HEK293 (cell line): ENCODE measurements at regions not wholly inside any gene's neighbourhood (a gene's known extent, or its start where the extent isn't known, plus 50 kb on each side); places are given as distances from the start of the nearest gene placed in this dataset.
A peak's percentile ranks its signal among the peaks of the same experiment; 100 is the strongest.

Experiments
- GFI1B ChIP-seq: fragments of 450-650 bp; formaldehyde crosslinking; IDR thresholded peaks from 2 replicates; pipeline ENCODE4 v1.5.1; 2016; ENCODE audit warnings: missing biosample characterization, missing genetic modification characterization
- HOXA7 ChIP-seq: sonication (generic); formaldehyde crosslinking; IDR thresholded peaks from 2 replicates; pipeline ENCODE4 v1.8.1; 2022; ENCODE audit warnings: missing genetic modification reagents, borderline replicate concordance
- KLF1 ChIP-seq: fragments of 450-650 bp; formaldehyde crosslinking; IDR thresholded peaks from 2 replicates; pipeline ENCODE4 v1.5.1; 2016; ENCODE audit warnings: missing biosample characterization, missing genetic modification characterization
- KLF7 ChIP-seq: fragments of 450-650 bp; formaldehyde crosslinking; IDR thresholded peaks from 2 replicates; pipeline ENCODE4 v1.5.1; 2016; ENCODE audit warnings: missing biosample characterization, missing genetic modification characterization, borderline replicate concordance
- OSR2 ChIP-seq: fragments of 450-650 bp; formaldehyde crosslinking; IDR thresholded peaks from 2 replicates; pipeline ENCODE4 v1.5.1; 2016; ENCODE audit warnings: missing biosample characterization, missing genetic modification characterization
- SCRT1 ChIP-seq: fragments of 450-650 bp; formaldehyde crosslinking; IDR thresholded peaks from 2 replicates; pipeline ENCODE4 v1.5.1; 2016; ENCODE audit warnings: missing biosample characterization, missing genetic modification characterization, borderline replicate concordance
- SP2 ChIP-seq: fragments of 450-650 bp; formaldehyde crosslinking; IDR thresholded peaks from 2 replicates; pipeline ENCODE4 v1.5.1; 2016; ENCODE audit warnings: missing biosample characterization, missing genetic modification characterization
- SP7 ChIP-seq: fragments of 450-650 bp; formaldehyde crosslinking; IDR thresholded peaks from 2 replicates; pipeline ENCODE4 v1.5.1; 2016; ENCODE audit warnings: missing biosample characterization, missing genetic modification characterization
- YY1 ChIP-seq: fragments of 450-650 bp; formaldehyde crosslinking; IDR thresholded peaks from 2 replicates; pipeline ENCODE4 v1.5.1; 2018; ENCODE audit warnings: missing biosample characterization, missing genetic modification characterization
- YY2 ChIP-seq: fragments of 450-650 bp; formaldehyde crosslinking; IDR thresholded peaks from 2 replicates; pipeline ENCODE4 v1.5.1; 2016; ENCODE audit warnings: missing biosample characterization, missing genetic modification characterization
- ZBTB1 ChIP-seq: fragments of 450-650 bp; formaldehyde crosslinking; IDR thresholded peaks from 2 replicates; pipeline ENCODE4 v1.5.1; 2016; ENCODE audit warnings: missing biosample characterization, missing genetic modification characterization
- ZEB2 ChIP-seq: fragments of 450-650 bp; formaldehyde crosslinking; IDR thresholded peaks from 2 replicates; pipeline ENCODE4 v1.5.1; 2016; ENCODE audit warnings: missing biosample characterization, missing genetic modification characterization
- ZNF112 ChIP-seq: fragments of 450-650 bp; formaldehyde crosslinking; IDR thresholded peaks from 2 replicates; pipeline ENCODE4 v1.5.0; 2017; ENCODE audit warnings: missing biosample characterization, missing genetic modification characterization
- ZNF174 ChIP-seq: fragments of 450-650 bp; formaldehyde crosslinking; IDR thresholded peaks from 2 replicates; pipeline ENCODE4 v1.5.0; 2017; ENCODE audit warnings: missing biosample characterization, mild to moderate bottlenecking, missing genetic modification characterization
- ZNF248 ChIP-seq: fragments of 450-650 bp; formaldehyde crosslinking; IDR thresholded peaks from 2 replicates; pipeline ENCODE4 v1.5.1; 2017; ENCODE audit warnings: missing biosample characterization, missing genetic modification characterization
- ZNF324 ChIP-seq: fragments of 450-650 bp; formaldehyde crosslinking; IDR thresholded peaks from 2 replicates; pipeline ENCODE4 v1.5.1; 2016; ENCODE audit warnings: missing biosample characterization, missing genetic modification characterization
- ZNF350 ChIP-seq: fragments of 450-650 bp; formaldehyde crosslinking; IDR thresholded peaks from 2 replicates; pipeline ENCODE4 v1.5.0; 2017; ENCODE audit warnings: missing biosample characterization, mild to moderate bottlenecking, missing genetic modification characterization
- ZNF37A ChIP-seq: fragments of 450-650 bp; IDR thresholded peaks from 2 replicates; pipeline ENCODE4 v1.5.1; 2018; ENCODE audit warnings: missing biosample characterization, missing genetic modification characterization
- ZNF473 ChIP-seq: fragments of 450-650 bp; formaldehyde crosslinking; IDR thresholded peaks from 2 replicates; pipeline ENCODE4 v1.5.1; 2017; ENCODE audit warnings: missing biosample characterization, missing genetic modification characterization
- ZNF510 ChIP-seq: fragments of 450-650 bp; formaldehyde crosslinking; IDR thresholded peaks from 2 replicates; pipeline ENCODE4 v1.5.1; 2018; ENCODE audit warnings: mild to moderate bottlenecking, missing genetic modification characterization, missing biosample characterization; ENCODE audit not compliant: insufficient replicate concordance
- ZNF521 ChIP-seq: fragments of 450-650 bp; formaldehyde crosslinking; IDR thresholded peaks from 2 replicates; pipeline ENCODE4 v1.5.1; 2017; ENCODE audit warnings: missing biosample characterization, mild to moderate bottlenecking, missing genetic modification characterization
- ZNF529 ChIP-seq: fragments of 450-650 bp; formaldehyde crosslinking; IDR thresholded peaks from 2 replicates; pipeline ENCODE4 v1.5.1; 2017; ENCODE audit warnings: missing genetic modification characterization, missing biosample characterization; ENCODE audit not compliant: insufficient replicate concordance
- ZNF76 ChIP-seq: fragments of 450-650 bp; formaldehyde crosslinking; IDR thresholded peaks from 2 replicates; pipeline ENCODE4; 2016; ENCODE audit warnings: low read depth, missing biosample characterization, missing genetic modification characterization, borderline replicate concordance
- ZNF785 ChIP-seq: fragments of 450-650 bp; formaldehyde crosslinking; IDR thresholded peaks from 2 replicates; pipeline ENCODE4 v1.5.1; 2016; ENCODE audit warnings: missing biosample characterization, missing genetic modification characterization
- ZSCAN30 ChIP-seq: fragments of 450-650 bp; IDR thresholded peaks from 2 replicates; pipeline ENCODE4 v1.5.1; 2018; ENCODE audit warnings: missing biosample characterization, mild to moderate bottlenecking, missing genetic modification characterization, moderate library complexity
- TF ChIP-seq, protein P1 (sequence below): fragments of 450-650 bp; formaldehyde crosslinking; optimal IDR thresholded peaks from 2 replicates; pipeline ENCODE3; 2016; ENCODE audit warnings: missing biosample characterization, mild to moderate bottlenecking, missing genetic modification characterization
- TF ChIP-seq, protein P2 (sequence below): fragments of 450-650 bp; formaldehyde crosslinking; IDR thresholded peaks from 2 replicates; pipeline ENCODE4 v1.5.1; 2017; ENCODE audit warnings: missing biosample characterization, missing genetic modification characterization
- TF ChIP-seq, protein P3 (sequence below): fragments of 450-650 bp; formaldehyde crosslinking; IDR thresholded peaks from 2 replicates; pipeline ENCODE4 v1.5.0; 2017; ENCODE audit warnings: missing biosample characterization, missing genetic modification characterization, borderline replicate concordance
- TF ChIP-seq, protein P4 (sequence below): fragments of 450-650 bp; formaldehyde crosslinking; IDR thresholded peaks from 2 replicates; pipeline ENCODE4 v1.5.1; 2017; ENCODE audit warnings: missing biosample characterization, mild to moderate bottlenecking, missing genetic modification characterization, moderate library complexity
- TF ChIP-seq, protein P5 (sequence below): fragments of 450-650 bp; formaldehyde crosslinking; IDR thresholded peaks from 2 replicates; pipeline ENCODE4 v1.5.1; 2016; ENCODE audit warnings: missing biosample characterization, missing genetic modification characterization
- TF ChIP-seq, protein P6 (sequence below): fragments of 450-650 bp; formaldehyde crosslinking; IDR thresholded peaks from 2 replicates; pipeline ENCODE4 v1.5.1; 2016; ENCODE audit warnings: missing biosample characterization, missing genetic modification characterization

DNA sequence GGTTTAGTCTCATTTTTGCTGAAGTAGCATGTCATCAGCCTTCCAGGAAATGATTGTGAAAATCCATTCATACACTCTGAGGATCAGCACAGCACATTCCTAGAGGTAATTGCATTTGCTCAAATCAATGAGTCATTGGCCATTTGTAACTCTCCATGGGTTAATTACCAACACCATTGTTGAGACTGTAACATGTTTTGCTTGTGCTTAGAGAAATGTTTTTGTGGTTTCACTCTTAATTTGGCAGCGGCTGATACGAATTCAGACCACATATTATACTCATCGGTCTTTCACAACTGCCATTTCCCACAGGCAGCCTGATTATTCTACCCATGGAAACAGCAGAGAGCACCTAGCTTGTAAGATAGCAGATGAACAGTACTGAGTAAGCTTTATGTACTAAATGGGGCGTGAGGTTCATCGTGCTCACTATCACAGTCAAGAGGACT is 110.3 kb downstream of the NHLRC3 start (continued):
- TF ChIP-seq YY2 (tag by site-specific recombination) (no peak), SP2 (tag by site-specific recombination) (peak; percentile 21; the same call in 1 of the 2 replicates), ZEB2 (tag by site-specific recombination) (peak; percentile 85), ZNF112 (no peak), GFI1B (tag by site-specific recombination) (no peak), ZNF529 (tag by site-specific recombination) (no peak), ZNF248 (tag by site-specific recombination) (no peak), ZNF473 (no peak), ZNF350 (tag by site-specific recombination) (no peak), ZNF785 (no peak), KLF7 (tag by site-specific recombination) (no peak), ZSCAN30 (tag by site-specific recombination) (no peak), ZBTB1 (tag by site-specific recombination) (0 out of 2 replicates have a peak, but pooled peaks have one; percentile 54), ZNF324 (tag by site-specific recombination) (peak; percentile 78; the same call in 1 of the 2 replicates), ZNF174 (tag by site-specific recombination) (no peak), KLF1 (tag by site-specific recombination) (no peak), YY1 (peak; percentile 44; the same call in 1 of the 2 replicates), ZNF76 (tag by site-specific recombination) (peak; percentile 57; the same call in 1 of the 2 replicates), SP7 (tag by site-specific recombination) (peak; percentile 97), HOXA7 (CRISPR knock-in tag) (no peak), ZNF510 (tag by site-specific recombination) (no peak), ZNF521 (tag by site-specific recombination) (no peak), ZNF37A (tag by site-specific recombination) (no peak), SCRT1 (tag by site-specific recombination) (no peak), OSR2 (peak; percentile 79)
- TF ChIP-seq, protein P1, sequence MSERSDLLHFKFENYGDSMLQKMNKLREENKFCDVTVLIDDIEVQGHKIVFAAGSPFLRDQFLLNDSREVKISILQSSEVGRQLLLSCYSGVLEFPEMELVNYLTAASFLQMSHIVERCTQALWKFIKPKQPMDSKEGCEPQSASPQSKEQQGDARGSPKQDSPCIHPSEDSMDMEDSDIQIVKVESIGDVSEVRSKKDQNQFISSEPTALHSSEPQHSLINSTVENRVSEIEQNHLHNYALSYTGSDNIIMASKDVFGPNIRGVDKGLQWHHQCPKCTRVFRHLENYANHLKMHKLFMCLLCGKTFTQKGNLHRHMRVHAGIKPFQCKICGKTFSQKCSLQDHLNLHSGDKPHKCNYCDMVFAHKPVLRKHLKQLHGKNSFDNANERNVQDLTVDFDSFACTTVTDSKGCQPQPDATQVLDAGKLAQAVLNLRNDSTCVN (tag by site-specific recombination) = no peak
- TF ChIP-seq, protein P2, sequence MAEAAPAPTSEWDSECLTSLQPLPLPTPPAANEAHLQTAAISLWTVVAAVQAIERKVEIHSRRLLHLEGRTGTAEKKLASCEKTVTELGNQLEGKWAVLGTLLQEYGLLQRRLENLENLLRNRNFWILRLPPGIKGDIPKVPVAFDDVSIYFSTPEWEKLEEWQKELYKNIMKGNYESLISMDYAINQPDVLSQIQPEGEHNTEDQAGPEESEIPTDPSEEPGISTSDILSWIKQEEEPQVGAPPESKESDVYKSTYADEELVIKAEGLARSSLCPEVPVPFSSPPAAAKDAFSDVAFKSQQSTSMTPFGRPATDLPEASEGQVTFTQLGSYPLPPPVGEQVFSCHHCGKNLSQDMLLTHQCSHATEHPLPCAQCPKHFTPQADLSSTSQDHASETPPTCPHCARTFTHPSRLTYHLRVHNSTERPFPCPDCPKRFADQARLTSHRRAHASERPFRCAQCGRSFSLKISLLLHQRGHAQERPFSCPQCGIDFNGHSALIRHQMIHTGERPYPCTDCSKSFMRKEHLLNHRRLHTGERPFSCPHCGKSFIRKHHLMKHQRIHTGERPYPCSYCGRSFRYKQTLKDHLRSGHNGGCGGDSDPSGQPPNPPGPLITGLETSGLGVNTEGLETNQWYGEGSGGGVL = no peak
- TF ChIP-seq, protein P3, sequence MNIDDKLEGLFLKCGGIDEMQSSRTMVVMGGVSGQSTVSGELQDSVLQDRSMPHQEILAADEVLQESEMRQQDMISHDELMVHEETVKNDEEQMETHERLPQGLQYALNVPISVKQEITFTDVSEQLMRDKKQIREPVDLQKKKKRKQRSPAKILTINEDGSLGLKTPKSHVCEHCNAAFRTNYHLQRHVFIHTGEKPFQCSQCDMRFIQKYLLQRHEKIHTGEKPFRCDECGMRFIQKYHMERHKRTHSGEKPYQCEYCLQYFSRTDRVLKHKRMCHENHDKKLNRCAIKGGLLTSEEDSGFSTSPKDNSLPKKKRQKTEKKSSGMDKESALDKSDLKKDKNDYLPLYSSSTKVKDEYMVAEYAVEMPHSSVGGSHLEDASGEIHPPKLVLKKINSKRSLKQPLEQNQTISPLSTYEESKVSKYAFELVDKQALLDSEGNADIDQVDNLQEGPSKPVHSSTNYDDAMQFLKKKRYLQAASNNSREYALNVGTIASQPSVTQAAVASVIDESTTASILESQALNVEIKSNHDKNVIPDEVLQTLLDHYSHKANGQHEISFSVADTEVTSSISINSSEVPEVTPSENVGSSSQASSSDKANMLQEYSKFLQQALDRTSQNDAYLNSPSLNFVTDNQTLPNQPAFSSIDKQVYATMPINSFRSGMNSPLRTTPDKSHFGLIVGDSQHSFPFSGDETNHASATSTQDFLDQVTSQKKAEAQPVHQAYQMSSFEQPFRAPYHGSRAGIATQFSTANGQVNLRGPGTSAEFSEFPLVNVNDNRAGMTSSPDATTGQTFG (tag by site-specific recombination) = no peak
- TF ChIP-seq, protein P4, sequence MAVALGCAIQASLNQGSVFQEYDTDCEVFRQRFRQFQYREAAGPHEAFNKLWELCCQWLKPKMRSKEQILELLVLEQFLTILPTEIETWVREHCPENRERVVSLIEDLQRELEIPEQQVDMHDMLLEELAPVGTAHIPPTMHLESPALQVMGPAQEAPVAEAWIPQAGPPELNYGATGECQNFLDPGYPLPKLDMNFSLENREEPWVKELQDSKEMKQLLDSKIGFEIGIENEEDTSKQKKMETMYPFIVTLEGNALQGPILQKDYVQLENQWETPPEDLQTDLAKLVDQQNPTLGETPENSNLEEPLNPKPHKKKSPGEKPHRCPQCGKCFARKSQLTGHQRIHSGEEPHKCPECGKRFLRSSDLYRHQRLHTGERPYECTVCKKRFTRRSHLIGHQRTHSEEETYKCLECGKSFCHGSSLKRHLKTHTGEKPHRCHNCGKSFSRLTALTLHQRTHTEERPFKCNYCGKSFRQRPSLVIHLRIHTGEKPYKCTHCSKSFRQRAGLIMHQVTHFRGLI (tag by site-specific recombination) = no peak
- TF ChIP-seq, protein P5, sequence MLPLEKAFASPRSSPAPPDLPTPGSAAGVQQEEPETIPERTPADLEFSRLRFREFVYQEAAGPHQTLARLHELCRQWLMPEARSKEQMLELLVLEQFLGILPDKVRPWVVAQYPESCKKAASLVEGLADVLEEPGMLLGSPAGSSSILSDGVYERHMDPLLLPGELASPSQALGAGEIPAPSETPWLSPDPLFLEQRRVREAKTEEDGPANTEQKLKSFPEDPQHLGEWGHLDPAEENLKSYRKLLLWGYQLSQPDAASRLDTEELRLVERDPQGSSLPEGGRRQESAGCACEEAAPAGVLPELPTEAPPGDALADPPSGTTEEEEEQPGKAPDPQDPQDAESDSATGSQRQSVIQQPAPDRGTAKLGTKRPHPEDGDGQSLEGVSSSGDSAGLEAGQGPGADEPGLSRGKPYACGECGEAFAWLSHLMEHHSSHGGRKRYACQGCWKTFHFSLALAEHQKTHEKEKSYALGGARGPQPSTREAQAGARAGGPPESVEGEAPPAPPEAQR (tag by site-specific recombination) = no peak
- TF ChIP-seq, protein P6, sequence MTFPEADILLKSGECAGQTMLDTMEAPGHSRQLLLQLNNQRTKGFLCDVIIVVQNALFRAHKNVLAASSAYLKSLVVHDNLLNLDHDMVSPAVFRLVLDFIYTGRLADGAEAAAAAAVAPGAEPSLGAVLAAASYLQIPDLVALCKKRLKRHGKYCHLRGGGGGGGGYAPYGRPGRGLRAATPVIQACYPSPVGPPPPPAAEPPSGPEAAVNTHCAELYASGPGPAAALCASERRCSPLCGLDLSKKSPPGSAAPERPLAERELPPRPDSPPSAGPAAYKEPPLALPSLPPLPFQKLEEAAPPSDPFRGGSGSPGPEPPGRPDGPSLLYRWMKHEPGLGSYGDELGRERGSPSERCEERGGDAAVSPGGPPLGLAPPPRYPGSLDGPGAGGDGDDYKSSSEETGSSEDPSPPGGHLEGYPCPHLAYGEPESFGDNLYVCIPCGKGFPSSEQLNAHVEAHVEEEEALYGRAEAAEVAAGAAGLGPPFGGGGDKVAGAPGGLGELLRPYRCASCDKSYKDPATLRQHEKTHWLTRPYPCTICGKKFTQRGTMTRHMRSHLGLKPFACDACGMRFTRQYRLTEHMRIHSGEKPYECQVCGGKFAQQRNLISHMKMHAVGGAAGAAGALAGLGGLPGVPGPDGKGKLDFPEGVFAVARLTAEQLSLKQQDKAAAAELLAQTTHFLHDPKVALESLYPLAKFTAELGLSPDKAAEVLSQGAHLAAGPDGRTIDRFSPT (tag by site-specific recombination) = peak; percentile 74; the same call in 1 of the 2 replicates
